Fibroblast of skin of left quadriceps (primary cell): ENCODE measurements at regions not wholly inside any gene's neighbourhood (a gene's known extent, or its start where the extent isn't known, plus 50 kb on each side); places are given as distances from the start of the nearest gene placed in this dataset.
"Not testable (repeated sequence)": the region's sequence is repeated elsewhere in the genome, so short reads cannot be mapped to it uniquely, and the experiment has no call there.

ENCODE experiments used
- DNase-seq, 2 experiments: peaks; one replicate each; pipeline ENCODE4 v3.0.0-alpha.2; 2013; ENCODE audit warnings: low read depth in 2 of 2

- DNase-seq = no peak
Measured at GRCh38 chr1:81221564-81221963, 579.2 kb upstream of the ADGRL2 start.

GRCh38 chr1:81220614-81221071 is 580.1 kb upstream of the ADGRL2 start:
- no peak for DNase-seq

DNA sequence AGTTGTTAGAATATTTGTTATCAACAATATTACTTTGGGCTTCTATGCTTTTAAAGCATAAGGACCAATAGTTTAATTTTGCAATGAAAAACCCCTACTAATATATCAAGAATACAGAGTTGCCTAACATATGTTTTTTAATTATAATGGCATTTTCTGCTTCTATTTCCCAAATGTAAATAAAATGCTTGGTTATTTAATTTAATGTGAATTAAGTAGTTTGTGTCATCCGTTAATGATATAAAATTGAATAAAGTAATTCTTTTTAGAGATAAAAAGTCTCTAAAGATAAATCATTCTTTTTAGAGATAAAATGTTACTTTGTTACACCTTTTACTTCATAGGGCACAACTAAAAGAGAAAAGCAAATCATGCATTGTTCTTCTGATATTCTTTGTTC is 583.7 kb upstream of the ADGRL2 start:
- no peak for DNase-seq

- DNase-seq = no peak
Measured at GRCh38 chr1:81213279-81213678, 587.5 kb upstream of the ADGRL2 start.

GRCh38 chr1:81209461-81209860 is 591.3 kb upstream of the ADGRL2 start:
- DNase-seq = no peak

- DNase-seq = no peak
Measured at GRCh38 chr1:81208441-81208840, 592.3 kb upstream of the ADGRL2 start.

- DNase-seq = no peak
Measured at GRCh38 chr1:81205956-81206355, 594.8 kb upstream of the ADGRL2 start.

- no peak for DNase-seq
Measured at GRCh38 chr1:81201779-81202178, 599.0 kb upstream of the ADGRL2 start.

- DNase-seq = no peak
Measured at GRCh38 chr1:81197591-81197990, 603.1 kb upstream of the ADGRL2 start.

DNA sequence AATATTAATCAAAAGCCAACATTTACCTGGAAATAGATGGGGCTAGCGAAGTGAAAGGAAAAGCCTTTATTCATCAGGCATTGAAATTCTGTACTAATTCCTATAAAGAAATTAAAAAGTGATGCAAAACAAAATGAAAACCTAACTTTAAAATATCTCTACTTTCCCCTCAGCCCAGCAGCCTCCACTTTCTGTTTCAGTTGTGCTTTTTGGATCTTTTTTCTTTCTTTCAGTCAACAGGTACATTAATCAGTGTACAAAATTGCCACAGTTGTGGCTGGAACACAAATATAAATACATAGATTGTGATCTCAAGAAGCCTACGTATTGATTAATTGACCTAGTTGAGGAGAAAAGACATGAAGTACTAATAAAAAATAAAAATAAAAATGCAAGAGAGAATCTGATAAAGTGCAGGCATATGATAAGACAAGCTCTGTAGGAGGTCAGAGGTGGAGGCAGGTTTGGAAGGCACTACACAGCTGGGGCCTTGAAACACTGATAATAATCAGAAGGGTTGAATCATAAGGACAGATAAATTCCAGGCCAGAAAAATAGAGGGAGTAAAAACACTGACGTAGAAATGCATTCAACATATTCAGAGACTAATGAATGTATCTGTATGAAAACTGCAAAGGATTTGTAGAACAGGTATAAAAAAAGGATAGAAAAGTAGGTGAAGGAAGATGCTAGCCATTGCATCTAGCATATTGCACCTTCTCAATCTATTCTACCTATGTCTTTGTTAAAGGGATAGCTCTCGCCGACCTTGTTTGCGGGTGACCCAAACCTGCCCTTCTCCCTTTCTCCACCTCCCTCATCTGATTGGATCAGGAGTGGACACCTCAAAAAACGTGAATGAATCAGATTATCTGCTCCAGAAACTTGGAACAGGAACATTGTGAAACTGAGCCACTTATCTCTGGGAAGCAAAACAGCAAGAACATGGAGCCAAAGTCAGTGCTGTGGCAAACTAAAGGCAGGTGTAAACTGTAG is 607.8 kb upstream of the ADGRL2 start:
- DNase-seq = no peak

GRCh38 chr1:81190003-81190402 is 610.7 kb upstream of the ADGRL2 start:
- DNase-seq = no peak

- no peak for DNase-seq
Measured at GRCh38 chr1:81187635-81188034, 613.1 kb upstream of the ADGRL2 start.

- no peak for DNase-seq
Measured at GRCh38 chr1:81186261-81186660, 614.5 kb upstream of the ADGRL2 start.

GRCh38 chr1:81183553-81183952 is 617.2 kb upstream of the ADGRL2 start:
- no peak for DNase-seq

- DNase-seq = no peak
Measured at GRCh38 chr1:81183051-81183450, 617.7 kb upstream of the ADGRL2 start.

GRCh38 chr1:81179242-81179641 is 621.5 kb upstream of the ADGRL2 start:
- peak; percentile 54 to 59 for DNase-seq

- DNase-seq = not testable (repeated sequence)
Measured at GRCh38 chr1:81178431-81179093, 622.2 kb upstream of the ADGRL2 start.

DNA sequence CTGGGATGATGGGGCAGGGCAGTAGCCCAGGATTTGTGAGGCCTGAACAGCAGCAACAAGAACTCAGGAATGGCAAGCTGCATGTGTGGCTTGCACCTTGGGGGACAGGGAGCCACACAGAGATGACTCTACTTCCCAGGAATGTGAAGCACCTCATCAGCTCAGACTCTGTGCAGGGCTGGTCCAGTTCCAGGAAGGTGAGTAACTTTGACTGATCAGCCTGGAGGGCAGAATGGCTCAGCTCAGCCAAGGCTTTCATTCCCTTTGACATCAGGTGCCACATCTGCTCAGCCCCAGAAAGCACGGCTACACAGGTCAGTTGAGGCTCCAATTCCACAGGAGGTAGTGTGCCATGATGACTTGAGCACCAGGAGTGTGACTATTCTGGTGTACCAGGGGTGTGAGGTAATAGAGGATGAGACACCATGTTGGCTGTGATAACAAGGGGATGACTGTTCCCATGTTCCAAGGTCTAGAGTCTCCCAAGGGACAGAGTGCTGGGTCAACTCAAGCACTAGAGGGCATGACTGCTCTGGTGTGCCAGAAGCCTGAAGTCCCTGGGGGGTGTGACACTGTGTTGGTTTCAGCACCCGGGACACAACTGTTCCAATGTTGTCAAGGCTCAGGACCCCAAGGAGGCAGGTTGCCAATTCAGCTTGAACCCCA is 625.8 kb upstream of the ADGRL2 start:
- peak in 1 of 2 experiments; percentile 34 for DNase-seq

- DNase-seq = no peak
Measured at GRCh38 chr1:81174052-81174451, 626.7 kb upstream of the ADGRL2 start.

GRCh38 chr1:81172483-81172882 is 628.3 kb upstream of the ADGRL2 start:
- no peak for DNase-seq

GRCh38 chr1:81170721-81171120 is 630.0 kb upstream of the ADGRL2 start:
- no peak for DNase-seq

- DNase-seq = no peak
Measured at GRCh38 chr1:81165963-81166362, 634.8 kb upstream of the ADGRL2 start.
